Esophagus mucosa (tissue), 1 donor: ENCODE measurements at regions not wholly inside any gene's neighbourhood (a gene's known extent, or its start where the extent isn't known, plus 50 kb on each side); places are given as distances from the start of the nearest gene placed in this dataset.

ENCODE experiments used
- ATAC-seq: fragments of 200-7000 bp; cut with Tn5 transposase; one replicate; pipeline ENCODE4 v1.9.1; 2020
- donor health status: DM: yes; HTN: yes; CAD: no.

GRCh38 chr11:80911666-80912065 lies 1470.8 kb upstream of the TENM4 start:
- ATAC-seq: no peak

DNA sequence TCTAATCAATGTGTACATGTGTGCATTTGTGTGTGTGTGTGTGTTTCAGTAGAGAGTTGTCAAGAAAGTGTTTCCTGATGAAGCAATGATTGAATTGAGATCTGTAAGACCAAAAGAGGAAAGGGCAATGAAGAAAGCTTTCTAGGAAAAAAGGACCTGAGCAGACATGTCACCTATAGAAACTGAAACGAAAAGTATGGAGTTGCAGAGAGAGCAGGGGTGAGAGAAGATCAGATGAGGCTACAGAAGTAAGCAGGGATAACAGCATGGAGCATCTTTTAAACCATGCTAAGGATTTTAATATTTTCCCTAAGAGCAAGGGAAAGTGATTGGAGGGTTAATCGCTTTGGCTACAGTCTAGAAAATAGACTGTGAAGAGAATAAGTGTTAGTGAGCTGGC lies 1459.4 kb upstream of the TENM4 start:
- ATAC-seq: no peak

GRCh38 chr11:80899381-80899780 lies 1458.6 kb upstream of the TENM4 start:
- ATAC-seq: no peak

DNA sequence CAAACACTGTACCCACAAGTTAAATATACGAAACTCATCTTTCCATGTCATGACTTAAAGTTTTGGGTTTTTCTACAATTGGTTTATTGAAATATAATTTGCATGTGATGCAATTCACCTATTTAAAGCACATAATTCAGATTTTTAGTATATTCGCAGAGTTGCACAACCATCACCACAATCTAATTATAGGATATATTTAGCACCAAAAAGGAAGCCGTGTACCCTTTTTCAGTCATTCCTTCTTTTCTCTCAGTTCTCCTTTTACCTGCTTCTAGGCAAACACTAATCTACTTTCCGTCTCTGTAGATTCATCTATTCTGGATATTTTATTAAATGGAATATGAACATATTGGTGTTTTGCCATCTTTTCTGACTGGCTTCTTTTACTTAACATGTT lies 1458.1 kb upstream of the TENM4 start:
- no peak for ATAC-seq

DNA sequence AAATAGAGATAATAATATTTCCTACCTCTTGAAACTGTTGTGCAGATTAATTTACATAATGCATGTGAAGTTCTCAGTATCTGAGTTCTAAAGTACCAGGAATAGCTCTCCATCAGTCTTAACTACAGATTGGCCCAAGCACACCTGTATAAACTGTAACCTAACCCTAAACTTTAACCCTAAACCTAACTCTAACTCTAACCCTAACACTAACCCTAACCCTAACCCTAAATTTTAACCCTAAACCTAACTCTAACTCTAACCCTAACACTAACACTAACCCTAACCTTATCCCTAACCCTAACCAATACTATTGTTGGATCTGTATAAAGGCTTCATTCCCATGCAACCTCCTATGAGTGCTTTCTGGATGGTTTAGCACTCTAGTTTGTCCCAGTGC lies 1445.9 kb upstream of the TENM4 start:
- ATAC-seq: no peak

DNA sequence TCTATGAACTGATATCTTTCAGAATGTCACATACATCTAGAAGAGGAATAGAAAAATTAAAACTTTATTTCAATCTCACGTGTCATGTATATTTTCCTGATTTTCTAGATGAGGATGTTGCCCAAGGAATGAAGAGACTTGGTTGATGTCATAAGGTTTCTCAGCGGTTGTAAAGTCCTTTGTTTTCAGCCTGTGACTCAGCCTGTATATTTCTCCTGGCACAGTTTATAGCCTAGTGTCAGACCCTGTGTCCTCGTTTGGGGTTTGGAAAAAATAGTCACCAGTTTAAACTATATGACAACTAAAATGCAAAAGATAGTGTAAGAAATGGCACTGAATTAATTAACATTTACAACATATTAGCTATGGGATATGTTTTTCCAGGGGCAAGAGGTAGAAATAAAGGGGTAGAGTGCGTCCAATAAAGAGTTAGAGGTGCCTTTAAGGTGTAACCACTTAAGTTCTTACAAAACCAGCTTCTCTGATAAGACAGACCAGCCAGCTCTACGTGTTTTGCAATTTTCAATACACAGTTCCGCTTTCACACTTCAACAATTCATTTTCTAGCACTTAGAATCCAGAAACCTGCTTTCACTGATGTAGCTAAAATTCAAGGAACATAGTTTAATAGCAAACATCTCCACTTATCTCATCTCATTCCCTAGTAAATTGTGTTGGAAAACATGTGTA lies 1432.6 kb upstream of the TENM4 start:
- ATAC-seq: peak; percentile 65

DNA sequence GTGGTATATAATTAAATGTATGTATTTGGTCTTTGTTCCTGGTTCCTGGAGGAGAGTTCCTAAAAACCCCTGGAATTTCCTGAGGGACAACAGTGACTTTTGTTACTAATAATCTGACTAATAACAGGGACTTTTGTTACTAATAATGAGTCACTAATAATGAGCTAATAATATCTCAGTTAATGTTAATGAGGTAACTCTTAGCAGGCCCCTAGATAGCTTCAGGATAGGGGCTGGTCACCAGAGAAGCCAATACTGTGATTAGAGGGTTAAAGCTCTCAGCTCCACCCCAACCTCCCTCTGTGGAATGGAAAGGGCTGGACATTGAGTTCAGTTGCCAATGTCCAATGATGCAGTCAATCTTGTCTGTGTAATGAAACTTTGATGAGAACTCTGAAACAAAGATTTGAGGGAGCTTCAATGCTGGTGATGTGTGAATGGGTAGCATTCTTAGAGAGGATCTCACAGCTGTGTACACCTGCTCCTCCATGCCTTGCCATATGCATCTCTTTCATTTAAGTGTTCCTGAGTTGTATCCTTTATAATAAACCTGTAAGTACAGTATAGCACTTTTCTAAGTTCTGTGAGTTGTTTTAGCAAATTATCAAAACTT lies 1431.4 kb upstream of the TENM4 start:
- ATAC-seq: no peak

DNA sequence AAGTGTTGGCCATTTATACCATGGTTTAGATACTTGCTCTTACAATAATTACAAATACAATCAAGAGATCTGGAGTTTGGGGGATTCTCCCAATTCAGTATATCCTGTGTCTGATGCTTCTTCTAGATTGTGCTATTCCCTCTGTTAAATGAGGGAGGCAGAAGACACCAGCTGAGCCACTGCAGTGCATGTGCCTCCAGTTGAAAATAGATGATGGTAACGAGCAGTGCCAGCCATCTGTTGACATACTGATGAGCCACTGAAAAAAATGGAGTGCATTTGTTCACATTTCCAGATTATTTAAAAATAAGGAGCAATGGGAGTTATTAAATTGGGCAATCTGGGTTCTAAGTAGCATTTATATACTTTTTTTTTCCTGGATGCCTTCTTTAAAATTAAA lies 1428.0 kb upstream of the TENM4 start:
- ATAC-seq: no peak

- no peak for ATAC-seq
Observed at GRCh38 chr11:80862011-80862410, 1421.2 kb upstream of the TENM4 start.

DNA sequence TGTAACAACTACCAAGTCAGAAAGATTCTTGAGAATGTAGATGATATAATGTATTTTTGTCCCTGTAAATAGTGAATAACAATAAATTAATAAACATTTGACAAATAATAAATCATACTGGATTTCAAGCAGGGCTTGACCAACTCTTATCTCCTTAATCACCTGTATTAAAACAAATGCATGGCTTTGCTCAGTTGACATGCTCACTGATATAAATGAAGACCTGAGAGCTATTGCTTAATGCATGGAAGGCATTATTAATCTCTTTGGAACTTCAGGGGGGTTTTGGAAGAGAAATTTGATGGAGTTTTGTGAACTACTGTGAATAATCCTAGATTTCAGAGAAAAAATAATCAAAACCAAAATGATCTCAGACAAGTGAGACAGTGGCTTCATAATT lies 1420.4 kb upstream of the TENM4 start:
- no peak for ATAC-seq

- no peak for ATAC-seq
Observed at GRCh38 chr11:80860632-80861031, 1419.8 kb upstream of the TENM4 start.

DNA sequence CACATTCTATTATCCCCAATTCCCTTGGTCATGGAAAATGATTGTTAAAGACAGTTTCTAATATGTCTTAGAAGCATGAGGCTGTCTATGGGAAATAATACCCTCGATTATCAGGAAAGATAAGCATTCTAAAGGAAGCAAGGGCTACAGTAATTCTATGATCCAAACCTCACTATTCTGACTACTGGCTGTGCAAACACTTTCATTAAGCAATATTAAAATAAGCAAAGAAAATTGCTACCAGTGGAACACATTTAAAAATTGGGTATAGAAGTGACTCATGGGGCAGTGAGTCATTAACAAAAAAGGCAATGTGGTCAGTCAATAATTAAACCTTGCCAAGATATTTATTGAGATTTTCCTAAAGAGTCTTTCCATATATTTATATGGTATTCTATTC lies 1415.2 kb upstream of the TENM4 start:
- no peak for ATAC-seq

DNA sequence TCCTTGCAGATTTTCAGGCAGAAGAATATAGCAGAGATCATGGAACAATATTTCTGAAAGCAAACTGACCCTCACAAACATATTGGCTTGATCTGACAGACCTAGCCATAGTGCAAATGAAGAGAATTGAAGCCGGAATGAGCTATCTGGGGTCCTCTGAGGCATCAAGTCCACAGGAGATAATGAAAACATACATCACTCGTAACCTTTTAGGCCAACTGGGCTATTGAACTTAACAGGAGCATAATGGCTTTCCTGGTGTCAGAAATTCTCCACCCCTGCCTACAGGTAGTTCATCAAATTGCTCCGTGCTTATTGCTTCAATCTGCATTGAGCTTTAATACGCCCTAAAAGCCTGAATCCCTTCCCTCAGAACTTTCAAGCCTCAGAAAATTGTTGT lies 1414.6 kb upstream of the TENM4 start:
- no peak for ATAC-seq

DNA sequence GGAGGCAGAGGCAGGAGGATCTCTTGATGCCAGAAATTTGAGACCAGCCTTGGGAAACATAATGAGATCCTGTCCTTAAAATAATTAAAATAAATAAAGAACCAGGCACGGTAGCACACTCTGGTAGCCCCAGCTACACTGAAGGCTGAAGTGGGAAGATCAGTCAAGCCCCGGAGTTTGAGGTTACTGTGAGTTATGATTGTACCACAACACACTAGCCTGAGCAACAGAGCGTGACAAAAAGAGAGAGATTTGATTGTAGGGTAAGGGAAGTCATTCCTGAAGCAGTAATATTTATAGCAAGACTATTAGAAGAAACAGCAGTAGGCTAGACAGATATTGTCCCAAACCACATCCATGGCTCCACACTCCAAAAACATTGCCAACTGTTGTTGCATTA lies 1408.4 kb upstream of the TENM4 start:
- no peak for ATAC-seq

GRCh38 chr11:80846979-80847378 lies 1406.1 kb upstream of the TENM4 start:
- ATAC-seq: no peak

DNA sequence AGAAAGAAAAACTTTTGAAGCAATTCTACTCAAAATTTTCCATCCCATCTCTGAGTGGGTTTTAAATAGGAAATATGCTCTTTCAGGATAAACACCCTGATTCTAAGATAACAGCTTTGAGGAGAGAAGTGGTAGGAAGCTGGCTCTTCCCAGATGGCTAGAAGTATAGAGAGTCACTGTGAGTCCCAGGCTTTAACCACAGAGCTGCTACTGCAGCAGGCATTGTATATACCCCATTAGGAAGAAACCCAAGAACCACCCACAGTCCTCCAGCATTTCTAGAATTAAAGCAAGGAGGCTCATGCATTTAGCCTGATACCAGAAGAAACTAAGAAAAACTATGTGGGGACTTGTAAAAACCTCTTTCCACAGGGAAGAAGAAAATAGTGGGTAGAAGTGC lies 1405.6 kb upstream of the TENM4 start:
- ATAC-seq: no peak

- ATAC-seq: no peak
Observed at GRCh38 chr11:80844110-80844819, 1403.4 kb upstream of the TENM4 start.

- no peak for ATAC-seq
Observed at GRCh38 chr11:80843266-80843974, 1402.6 kb upstream of the TENM4 start.

- ATAC-seq: no peak
Observed at GRCh38 chr11:80842246-80842645, 1401.4 kb upstream of the TENM4 start.

DNA sequence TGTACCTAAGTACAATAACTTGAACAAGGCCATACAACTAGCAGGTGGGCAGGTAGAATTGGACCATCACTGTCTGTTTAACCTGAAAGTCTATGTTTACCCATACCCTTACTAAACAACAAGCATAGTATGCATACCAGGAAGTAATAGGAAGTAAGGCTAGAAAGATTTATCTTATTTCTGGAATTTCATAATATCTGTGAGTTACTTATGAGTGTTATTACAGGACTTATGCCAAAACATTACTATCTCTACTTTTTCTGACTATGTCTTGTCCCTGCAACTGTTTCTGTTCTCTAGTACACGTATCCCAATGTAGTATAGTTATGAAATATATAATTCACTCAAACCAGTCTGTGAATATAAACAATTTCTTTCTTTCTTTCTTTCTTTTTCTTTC lies 1400.8 kb upstream of the TENM4 start:
- no peak for ATAC-seq

GRCh38 chr11:80838153-80838552 lies 1397.3 kb upstream of the TENM4 start:
- no peak for ATAC-seq

GRCh38 chr11:80837051-80837450 lies 1396.2 kb upstream of the TENM4 start:
- no peak for ATAC-seq

DNA sequence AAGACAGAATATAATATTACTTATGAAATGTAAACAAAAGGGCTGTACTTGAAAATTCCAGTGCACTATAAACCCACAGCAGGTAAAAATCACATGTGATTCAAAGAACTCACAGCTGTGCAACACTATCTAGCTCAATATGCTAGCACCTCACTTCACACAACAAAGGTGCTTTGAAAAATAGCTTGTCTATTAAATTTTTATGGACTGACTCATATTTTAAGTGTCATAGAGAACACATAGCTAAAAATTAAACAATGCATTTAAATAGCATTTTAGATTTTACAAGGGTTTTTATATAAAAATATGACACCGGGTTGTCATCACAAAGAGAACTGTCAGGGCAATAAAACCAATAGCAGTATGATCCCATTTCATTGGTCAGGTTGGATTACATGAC lies 1390.5 kb upstream of the TENM4 start:
- no peak for ATAC-seq

- ATAC-seq: no peak
Observed at GRCh38 chr11:80827781-80828180, 1387.0 kb upstream of the TENM4 start.
